Mucosa of gallbladder (tissue), 1 donor: ENCODE measurements at regions not wholly inside any gene's neighbourhood (a gene's known extent, or its start where the extent isn't known, plus 50 kb on each side); places are given as distances from the start of the nearest gene placed in this dataset.

ENCODE experiments used
- DNase-seq: peaks from one replicate; pipeline ENCODE4 v3.0.0-alpha.2; 2020; ENCODE audit warnings: low spot score
- donor health status: DM: no; HTN: no; CAD: no.

DNA sequence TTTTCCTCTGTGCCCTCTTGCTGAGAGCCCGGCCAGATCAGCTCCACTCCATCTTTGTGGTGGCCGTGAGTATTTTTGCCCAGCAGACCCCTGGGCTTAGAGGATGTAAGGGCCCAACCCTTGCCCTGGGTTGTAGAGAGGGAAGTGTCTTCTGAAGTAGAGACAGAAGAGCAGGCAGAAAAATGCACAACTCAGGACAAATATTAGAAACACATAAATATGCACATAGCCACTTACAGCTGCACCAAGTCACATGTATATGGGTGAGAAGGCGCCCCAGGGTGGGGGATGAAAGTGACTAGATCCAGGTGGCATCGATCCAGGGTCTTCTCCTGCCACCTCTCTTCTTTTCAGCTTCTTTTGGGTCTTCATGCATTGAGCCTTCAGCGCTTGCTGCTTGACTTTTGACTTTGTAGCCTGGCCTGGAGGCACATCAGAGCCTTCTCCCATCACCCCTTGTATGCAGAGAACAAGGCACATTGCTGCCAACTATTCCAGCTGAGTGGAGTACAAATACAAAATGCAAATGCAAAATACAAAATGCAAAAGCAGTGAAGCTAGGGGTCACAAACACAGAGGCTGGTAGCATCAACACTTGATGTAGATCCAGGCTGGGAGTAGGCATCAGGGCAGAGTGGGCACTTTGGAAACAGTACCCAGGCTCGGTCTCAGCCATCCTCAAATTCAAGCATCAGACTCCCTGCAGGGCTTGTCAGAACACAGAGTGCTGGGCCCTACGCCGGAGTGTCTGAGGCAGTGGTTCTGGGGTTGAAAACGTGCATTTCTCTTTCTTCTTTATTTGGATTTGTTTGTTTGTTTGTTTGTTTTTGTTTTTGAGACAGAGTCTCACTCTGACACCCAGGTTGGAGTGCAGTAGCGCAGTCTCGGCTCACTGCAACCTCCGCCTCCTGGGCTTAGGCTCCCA lies 133.0 kb downstream of the ASB7 start:
- no peak for DNase-seq

DNA sequence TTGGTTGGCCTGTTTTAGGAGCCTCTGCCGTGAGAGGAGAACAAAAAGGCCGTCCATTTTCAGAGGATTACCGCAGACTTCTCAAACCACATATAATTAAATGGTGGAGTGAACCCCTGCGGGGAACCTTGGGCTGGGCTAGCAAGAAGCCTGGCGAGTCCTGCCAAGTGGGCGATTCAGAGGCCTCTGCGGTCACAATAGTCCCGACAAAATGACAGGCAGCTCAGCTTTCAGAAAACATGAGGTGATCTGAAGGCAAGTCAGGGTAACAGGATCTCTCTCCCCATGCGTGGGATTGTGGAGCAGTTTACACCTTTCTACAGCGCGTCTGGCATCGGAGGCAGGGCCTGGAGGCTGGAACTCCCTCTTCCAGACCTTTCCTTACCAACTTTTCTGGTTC lies 134.8 kb downstream of the ASB7 start:
- no peak for DNase-seq

DNA sequence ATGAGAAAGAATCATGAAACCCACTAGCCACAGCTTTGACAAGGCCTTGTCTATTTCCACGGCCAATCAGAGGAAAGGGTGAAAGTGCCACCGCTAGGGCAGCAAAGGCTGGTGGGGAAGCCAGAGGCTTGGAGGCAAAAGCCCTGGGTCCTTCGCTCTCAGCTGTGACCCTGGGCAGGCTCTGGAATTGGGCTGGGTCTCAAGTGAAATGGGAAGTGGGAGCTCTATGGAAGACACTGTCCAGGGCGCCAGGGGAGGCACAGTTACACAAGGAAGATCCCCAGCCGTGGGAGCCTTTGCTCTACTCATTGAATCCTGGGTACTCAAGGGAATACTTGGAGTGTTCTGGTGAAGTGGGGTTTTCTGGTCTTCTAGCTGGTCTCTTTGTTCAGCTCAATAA lies 136.2 kb downstream of the ASB7 start:
- DNase-seq = no peak

DNA sequence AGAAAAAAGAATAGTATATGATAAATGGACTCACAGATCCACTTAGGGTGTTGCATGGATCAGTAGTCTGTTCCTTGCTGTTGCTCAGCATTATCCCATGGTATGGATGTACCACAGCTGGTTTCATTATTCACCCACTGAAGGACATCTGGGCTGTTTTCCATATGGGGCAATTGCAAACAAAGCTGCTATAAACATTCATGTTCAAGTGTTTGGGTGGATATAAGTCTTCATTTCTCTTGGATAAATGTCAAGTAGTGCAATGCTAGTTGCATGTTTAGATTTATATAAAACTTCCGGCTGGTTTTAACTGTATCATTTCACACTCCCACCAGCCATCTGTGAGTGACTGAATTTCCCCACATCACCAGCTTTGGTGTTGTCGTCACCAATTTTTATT lies 137.7 kb downstream of the ASB7 start:
- DNase-seq = no peak

- no peak for DNase-seq
These were observed 128.0 kb upstream of the ALDH1A3 start for GRCh38 chr15:100751585-100751984.

DNA sequence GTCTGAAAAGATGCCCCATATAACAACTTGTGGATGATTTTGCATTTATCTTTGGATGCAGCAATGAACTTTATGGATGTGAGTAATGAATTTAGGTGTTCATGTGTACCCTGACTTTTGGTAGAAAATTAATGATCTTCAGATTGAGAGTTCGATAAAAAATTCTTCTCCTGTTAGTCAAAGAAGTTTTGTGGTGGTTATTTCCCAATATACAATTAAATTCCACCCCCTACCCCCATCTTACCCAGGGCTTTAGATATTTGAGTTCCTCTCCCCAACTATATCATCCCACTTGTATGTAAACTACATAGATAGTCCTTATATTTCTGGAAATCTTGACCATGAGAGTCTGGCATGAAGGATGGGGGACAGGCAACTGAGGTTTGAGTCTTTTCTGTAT lies 126.1 kb upstream of the ALDH1A3 start:
- DNase-seq = no peak

DNA sequence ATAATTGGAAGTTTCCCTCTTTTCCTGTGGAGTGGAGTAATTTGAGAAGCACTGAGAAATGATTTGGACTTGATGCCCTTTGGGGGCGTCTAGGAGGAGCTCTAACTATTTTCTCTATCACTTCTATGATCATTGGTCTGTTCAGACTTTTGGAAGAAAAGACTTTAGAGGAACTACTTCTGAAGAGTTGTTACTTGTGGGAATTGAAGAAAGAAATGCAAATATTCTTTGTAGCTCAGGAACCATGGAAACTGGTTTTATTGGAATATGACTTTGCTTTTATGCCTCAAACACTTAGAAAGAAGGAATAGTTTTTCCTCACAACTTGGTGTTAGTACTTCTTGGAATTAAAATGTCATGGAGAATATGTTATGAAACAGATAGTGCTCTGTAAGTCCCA lies 122.0 kb upstream of the ALDH1A3 start:
- DNase-seq = no peak

DNA sequence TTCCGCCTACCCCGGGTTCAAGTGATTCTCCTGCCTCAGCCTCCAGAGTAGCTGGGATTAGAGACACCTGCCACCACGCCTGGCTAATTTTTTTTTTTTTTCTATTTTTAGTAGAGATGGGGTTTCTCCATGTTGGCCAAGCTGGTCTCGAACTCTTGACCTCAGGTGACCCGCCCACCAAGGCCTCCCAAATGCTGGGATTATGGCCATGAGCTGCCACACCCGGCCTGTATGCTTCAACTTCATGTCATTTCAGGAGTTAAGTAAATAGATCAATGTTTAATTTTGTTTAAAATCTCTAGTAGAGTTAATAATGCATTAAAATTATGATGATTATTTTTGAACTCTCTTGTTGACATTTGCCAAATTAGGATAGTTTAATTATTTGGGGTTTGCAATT lies 121.1 kb upstream of the ALDH1A3 start:
- no peak for DNase-seq

GRCh38 chr15:100759106-100759505 lies 120.5 kb upstream of the ALDH1A3 start:
- DNase-seq = peak; percentile 9

DNA sequence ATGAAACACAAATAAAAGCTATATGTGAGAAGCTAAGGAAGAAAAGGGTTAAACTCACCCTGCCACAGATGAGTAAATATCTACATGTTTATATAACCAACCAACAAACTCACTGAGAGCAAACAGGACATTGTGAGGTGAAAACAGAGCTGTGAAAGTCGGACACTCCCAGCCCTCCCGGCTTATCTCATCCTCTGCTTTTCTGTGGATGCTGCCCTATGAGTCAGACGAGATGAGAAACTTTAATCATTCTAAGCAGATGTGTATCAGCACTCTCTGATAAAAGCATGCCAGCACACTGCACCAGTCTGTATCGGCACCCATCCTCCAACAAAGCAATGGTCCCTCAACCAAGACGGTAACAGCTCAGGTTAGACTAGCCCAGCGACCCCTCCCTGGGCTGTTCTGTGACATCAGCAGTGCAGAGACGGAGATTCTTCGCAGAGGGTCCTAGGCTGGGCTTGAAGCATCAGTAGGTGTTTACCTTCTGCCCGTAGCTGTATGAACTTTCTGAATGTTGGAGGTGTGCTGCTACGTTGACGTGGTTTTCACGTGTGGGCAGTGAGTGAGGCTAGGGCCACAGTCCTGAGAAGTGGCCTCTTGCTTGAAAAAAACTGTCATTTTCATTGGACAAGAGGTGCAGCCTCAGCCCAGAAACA lies 119.8 kb upstream of the ALDH1A3 start:
- DNase-seq = peak; percentile 15

- DNase-seq = no peak
These were observed 119.2 kb upstream of the ALDH1A3 start for GRCh38 chr15:100760357-100760903.

DNA sequence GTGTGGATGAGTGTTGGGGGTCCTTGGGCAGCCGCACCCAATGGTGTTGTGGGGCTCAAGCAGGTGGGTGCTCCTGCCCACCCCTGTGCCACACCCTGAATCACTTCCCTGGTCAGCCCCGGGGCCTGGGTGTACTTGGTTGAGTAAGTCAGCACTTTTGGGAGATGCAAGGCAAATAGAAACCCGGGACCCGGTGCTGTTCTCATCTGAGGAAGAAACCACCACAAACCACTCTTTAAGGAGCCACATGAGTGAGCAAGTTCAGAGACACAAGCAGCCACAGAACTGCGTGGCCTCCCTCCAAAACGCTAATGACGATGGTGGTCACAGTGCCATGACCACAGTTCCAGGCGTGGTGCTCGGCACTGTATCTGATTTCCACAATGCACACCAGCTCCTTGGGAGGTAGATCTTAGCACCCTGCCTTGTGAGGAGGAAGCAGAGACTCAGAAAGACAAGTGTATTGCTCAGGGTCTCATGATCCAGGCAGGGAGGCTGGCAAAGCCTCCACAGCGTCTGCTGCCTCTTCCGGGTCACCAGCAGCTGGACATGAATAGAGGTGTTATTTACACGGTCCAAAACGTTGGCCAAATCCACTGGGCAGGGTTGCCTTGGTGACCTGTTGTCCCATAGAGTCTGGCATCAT lies 118.2 kb upstream of the ALDH1A3 start:
- peak; percentile 9 for DNase-seq

- DNase-seq = no peak
These were observed 117.3 kb upstream of the ALDH1A3 start for GRCh38 chr15:100762289-100762688.

DNA sequence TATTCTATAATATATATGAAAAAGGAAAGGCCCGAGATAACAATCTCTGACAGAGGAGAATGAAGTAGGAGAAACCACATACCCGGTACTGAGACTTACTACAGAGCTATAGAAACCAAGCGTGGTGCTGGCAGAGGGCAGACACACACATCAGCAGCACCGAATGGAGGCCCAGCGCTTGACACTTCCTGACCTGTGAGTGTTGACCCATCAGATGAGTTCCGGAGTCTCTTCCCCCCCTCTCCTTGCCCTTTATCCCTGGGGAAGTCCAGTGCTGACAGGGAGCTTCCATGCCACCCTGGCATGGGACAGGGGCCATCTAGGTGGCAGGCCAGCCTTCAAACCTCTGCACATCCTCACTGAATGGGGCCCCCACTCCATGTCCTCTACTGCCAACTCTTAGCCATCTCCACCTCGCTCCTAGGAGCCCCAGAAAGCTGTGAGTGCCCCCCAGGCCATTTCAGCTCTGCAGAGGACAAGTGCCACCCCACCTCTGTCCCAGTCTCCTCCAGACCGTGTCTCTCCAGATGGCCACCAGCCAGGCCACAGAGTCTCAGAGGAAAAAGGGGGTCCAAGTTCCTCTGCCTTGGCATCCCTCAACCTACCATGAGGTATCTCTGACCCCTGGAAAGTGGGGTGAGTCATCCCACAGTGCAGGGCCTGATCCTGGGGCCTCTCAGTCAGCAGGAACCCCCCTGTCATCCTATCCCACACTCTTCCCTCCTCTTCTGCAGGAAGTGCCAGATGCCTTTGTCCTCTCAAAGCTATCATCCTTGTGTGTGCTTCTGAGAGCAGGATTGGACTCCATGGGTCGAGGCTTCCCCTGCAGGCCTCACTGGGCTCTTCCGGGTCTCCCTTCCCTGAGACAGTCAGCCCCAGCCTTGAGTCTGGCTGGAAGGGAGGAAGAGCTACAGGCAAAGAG lies 116.5 kb upstream of the ALDH1A3 start:
- DNase-seq = peak; percentile 6

DNA sequence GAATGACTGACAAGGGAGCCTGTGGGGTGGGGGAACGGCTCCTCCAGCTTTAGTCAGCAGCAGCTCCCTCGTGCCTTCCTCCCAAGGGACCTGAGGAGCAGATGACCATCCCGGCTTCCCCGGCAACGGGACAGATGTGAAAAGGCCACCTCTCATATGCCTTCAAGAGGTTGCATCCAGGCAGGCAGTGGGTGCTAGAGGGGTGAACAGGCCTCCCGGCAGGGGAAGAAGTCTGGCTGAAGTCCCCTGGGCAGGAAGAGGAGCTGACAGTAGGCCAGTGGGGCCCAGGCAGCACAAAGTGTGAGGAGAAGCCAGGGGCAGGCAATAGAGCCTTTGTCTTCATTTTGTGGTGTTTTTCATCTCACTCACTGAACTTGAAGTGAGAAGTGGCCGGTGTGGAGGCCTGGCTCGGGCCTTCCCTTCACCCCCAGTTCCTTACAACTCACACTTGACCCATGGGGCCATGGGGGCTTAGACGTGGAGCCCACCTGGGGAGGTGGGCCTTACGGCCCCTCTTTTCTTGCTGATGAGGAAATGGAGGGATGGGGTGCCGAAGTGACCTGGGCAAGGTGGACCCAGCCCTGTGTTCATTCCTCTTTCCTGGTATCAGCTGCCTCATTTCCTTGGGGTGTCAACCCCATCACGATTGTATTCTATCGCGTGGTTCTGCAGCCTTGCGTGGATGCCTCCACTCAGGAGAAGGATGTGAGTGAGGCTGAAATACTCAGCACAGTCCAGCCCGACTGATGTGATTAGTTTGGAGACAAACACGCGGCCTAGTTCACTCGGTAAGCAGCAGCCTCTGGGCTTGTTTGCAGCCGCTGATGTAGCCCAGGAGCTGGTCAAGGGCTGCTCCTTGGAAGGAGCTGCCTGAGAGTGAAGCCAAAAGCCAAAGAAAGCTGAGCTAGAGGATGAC lies 115.5 kb upstream of the ALDH1A3 start:
- DNase-seq = peak; percentile 8

DNA sequence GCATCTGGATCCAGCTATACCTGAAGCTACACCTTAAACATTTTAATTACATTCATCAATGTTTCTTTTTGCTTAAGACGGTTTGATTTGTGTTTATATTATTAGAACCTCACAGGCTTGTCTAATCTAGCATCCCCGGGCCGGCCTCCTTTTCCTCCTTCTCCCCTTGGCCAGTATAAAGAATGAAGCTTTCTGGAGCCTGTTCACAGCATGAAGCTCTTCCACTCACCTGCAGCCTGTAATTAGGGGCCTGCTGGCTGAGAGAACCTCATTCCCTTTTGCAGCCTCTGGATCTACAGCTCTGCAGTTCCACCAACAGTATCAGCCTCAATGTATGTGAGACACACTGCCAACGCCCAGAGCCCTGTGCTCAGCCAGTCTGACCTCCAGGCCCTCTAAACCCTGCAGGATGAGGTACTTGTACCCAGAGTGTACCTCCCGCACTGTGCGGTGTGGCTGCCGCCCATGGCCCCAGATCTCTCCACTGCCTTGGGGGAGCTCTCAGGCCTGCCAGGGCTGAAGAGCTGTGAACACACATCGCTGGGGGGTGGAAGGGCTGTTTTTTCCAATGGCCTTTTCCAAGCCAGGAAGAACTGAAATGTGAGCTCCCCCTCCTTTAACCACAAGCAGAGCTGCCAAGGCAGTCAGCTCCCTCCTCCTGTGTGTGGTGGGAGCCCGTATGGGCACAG lies 114.7 kb upstream of the ALDH1A3 start:
- peak; percentile 4 for DNase-seq

GRCh38 chr15:100765467-100766241 lies 114.0 kb upstream of the ALDH1A3 start:
- DNase-seq = peak; percentile 8

DNA sequence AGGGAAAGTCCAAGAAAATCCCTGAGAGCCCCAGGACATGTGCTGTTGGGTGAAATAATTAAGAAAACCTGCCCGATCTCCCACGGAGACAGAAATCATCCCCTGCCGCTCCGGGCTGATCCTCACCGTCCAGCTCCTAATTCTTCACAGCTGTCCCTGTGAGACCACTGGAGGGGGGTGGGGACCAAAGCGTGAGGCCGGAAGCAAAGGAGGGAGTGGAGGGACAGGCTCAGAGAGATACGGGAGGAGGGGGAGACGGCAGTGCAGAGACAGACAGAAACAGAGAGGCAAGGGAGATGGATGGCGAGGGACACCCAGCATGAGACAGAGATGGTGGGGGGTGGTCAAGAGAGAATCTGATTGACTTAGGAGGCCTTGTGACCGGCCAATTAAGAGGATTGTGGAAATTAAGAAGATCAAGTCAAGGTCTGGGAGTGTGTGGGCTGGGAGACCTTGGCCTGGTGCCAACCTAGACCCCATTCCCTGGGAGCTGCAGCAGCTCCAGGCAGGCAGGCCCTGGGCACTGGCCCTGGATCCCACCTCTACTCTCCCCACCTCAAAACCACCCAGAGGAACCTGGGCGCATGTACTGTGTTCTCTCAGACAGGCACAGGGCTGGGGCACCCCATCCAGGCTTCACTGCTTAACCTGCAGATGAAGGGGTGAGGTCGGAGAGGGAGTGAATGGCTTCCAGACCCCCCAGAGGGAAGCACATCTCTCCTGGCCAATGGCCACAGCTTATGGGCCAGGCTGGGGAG lies 113.2 kb upstream of the ALDH1A3 start:
- peak; percentile 8 for DNase-seq
